K562 (cell line): ENCODE measurements at regions not wholly inside any gene's neighbourhood (a gene's known extent, or its start where the extent isn't known, plus 50 kb on each side); places are given as distances from the start of the nearest gene placed in this dataset.
A peak's percentile ranks its signal among the peaks of the same experiment; 100 is the strongest.
"Not testable (repeated sequence)": the region's sequence is repeated elsewhere in the genome, so short reads cannot be mapped to it uniquely, and the experiment has no call there.

Experiments
- ATAC-seq: fragments of 200-7000 bp; cut with Tn5 transposase; 3 replicates; pipeline ENCODE4 v1.9.1; 2020; ENCODE audit warnings: moderate library complexity
- BruUV-seq: library from RNA; stranded (reverse); fragments of 400-500 nt; replicated peaks from 2 replicates; lab custom pipeline; 2021; lab: Mats Ljungman, UMichigan
- CTCF ChIA-PET: fragments of 300-600 bp; formaldehyde crosslinking; extraction: SDS; loops from one replicate; lab custom pipeline; 2021; ENCODE audit warnings: low intra/inter-chr PET ratio; lab: Yijun Ruan, JAX
- POLR2A ChIA-PET: fragments of 300-600, 350-650 bp; sonication (Branson Sonifier 250); formaldehyde crosslinking; extraction: SDS; loops from one replicate; lab custom pipeline; 2021; ENCODE audit warnings: antibody characterized with exemption, inconsistent platforms; lab: Yijun Ruan, JAX
- DNase-seq, 4 experiments: peaks; one replicate each; pipeline versions ENCODE4 v3.0.0 to v3.0.0-alpha.2; 2011 to 2018; ENCODE audit warnings: low spot score in 3 of 4, mixed read lengths in 3 of 4; ENCODE audit errors: extremely low read depth in 1 of 4
- FAIRE-seq: peaks from 2 replicates; lab custom pipeline; 2011; peaks lifted over from hg19 to GRCh38; lab: Jason Lieb, UNC
- H2AFZ ChIP-seq: 2 replicates; pipeline ENCODE4 v1.6.0; 2011; ENCODE audit warnings: low read depth, low read length, control low read depth, inconsistent platforms
- H3K27ac ChIP-seq: fragments of 200-600 bp; 3 replicates; pipeline ENCODE4 v1.8.0; 2011; ENCODE audit warnings: low read depth, mild to moderate bottlenecking, control low read depth, inconsistent platforms, low read length, moderate library complexity, mixed read lengths; ENCODE audit errors: extremely low read depth
- H3K27me3 ChIP-seq, 2 experiments: fragments of 300-600 bp in 1 of 2; 2 replicates in 1 of 2; 3 replicates in 1 of 2; pipeline versions ENCODE4 v1.6.0 to v1.8.0; 2011; ENCODE audit warnings: inconsistent platforms in 2 of 2, low read length in 2 of 2, mild to moderate bottlenecking in 1 of 2, mixed read lengths in 1 of 2, moderate library complexity in 1 of 2; ENCODE audit not compliant: control insufficient read depth in 2 of 2, insufficient read depth in 2 of 2
- H3K36me3 ChIP-seq: fragments of 300-600 bp; 3 replicates; pipeline ENCODE4 v1.8.0; 2011; ENCODE audit warnings: mild to moderate bottlenecking, low read length, inconsistent platforms; ENCODE audit not compliant: control insufficient read depth, insufficient read depth
- H3K4me1 ChIP-seq, 2 experiments: fragments of 200-600 bp in 1 of 2; replicated peaks in 1 of 2; 2 replicates in 1 of 2; 3 replicates in 1 of 2; pipeline versions ENCODE4 v1.5.1 to v1.8.0; 2011; ENCODE audit warnings: inconsistent platforms in 2 of 2, low read length in 2 of 2, mild to moderate bottlenecking in 1 of 2, mixed read lengths in 1 of 2, moderate library complexity in 1 of 2; ENCODE audit not compliant: control insufficient read depth in 2 of 2, insufficient read depth in 2 of 2
- H3K4me2 ChIP-seq: 2 replicates; pipeline ENCODE4 v1.6.1; 2011; ENCODE audit warnings: low read length, control low read depth, inconsistent platforms, mixed read lengths; ENCODE audit not compliant: insufficient read depth
- H3K4me3 ChIP-seq: fragments of 200-600 bp; sonication (generic), shearing (Covaris generic); 2 replicates; pipeline ENCODE4 v1.5.1; 2016; ENCODE audit warnings: control low read depth, inconsistent platforms
- H3K79me2 ChIP-seq: fragments of 200-600 bp; 3 replicates; pipeline ENCODE4 v1.8.0; 2011; ENCODE audit warnings: low read length, inconsistent platforms; ENCODE audit not compliant: control insufficient read depth, insufficient read depth
- H3K9ac ChIP-seq, 2 experiments: 2 replicates each; pipeline versions ENCODE4 v1.6.0 to v1.6.1; 2011; ENCODE audit warnings: low read depth in 2 of 2, low read length in 2 of 2, control low read depth in 1 of 2, inconsistent platforms in 1 of 2, mild to moderate bottlenecking in 1 of 2, mixed read lengths in 1 of 2; ENCODE audit not compliant: insufficient read depth in 1 of 2
- H3K9me1 ChIP-seq: one replicate; pipeline ENCODE4 v1.6.0; 2011; ENCODE audit warnings: inconsistent platforms, mild to moderate bottlenecking, low read length, moderate library complexity; ENCODE audit not compliant: control insufficient read depth, insufficient read depth
- H3K9me3 ChIP-seq: replicated peaks from 2 replicates; pipeline ENCODE4 v1.5.1; 2011; ENCODE audit warnings: low read depth, low read length, inconsistent platforms; ENCODE audit not compliant: control insufficient read depth, insufficient read depth
- H4K20me1 ChIP-seq: replicated peaks from 2 replicates; pipeline ENCODE4 v1.6.1; 2011; ENCODE audit warnings: low read length, inconsistent platforms, mixed read lengths; ENCODE audit not compliant: control insufficient read depth, insufficient read depth
- MEIS2 ChIP-seq: fragments of 450-650 bp; IDR thresholded peaks from 2 replicates; pipeline ENCODE4 v1.6.1; 2014; ENCODE audit warnings: mild to moderate bottlenecking; ENCODE audit not compliant: partially characterized antibody
- WGBS: fragments of 100-300 bp; shearing (Covaris generic); methylation state at CpG from one replicate; pipeline ENCODE4 v1.1.6; 2016; ENCODE audit warnings: low coverage, mixed read lengths; ENCODE audit not compliant: insufficient coverage; ENCODE audit errors: missing lambda C conversion rate; 5-methylcytosine and 5-hydroxymethylcytosine counted together
- in situ Hi-C: fragments of 300-500 bp; cut with MboI; formaldehyde crosslinking; loops from 4 replicates; pipeline ENCODE4 v1.15.0; 2018; ENCODE audit warnings: inconsistent platforms, mixed read lengths
- intact Hi-C: fragments of 100-400 bp; cut with micrococcal nuclease; formaldehyde crosslinking; loops from 2 replicates; pipeline ENCODE4 v1.14.2; 2022

DNA sequence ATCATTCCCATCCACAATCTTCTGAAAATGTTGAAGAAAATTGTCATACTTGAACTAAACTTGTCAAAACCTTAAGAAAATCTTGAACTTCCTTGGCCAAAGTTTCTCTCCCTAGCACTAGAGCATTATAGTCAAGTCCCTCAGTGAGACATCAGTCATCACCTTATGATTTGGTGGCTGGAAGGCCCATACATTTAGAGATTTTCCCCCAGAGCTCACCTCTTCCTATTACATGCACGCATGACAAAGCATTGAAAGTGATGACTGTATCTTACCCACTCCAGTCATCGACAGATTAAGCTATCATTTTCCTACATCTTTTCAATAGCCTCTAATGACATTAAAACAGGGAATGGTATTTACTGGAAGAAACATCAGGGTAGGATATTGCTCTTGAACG, 948.8 kb downstream of the TMEM121 start:
- BruUV-seq, FAIRE-seq, H3K9ac ChIP-seq, H3K9me3 ChIP-seq, H3K4me3 ChIP-seq, H3K9me1 ChIP-seq, H3K4me2 ChIP-seq, in situ Hi-C loops, H3K79me2 ChIP-seq, intact Hi-C loops, POLR2A ChIA-PET, CTCF ChIA-PET, H4K20me1 ChIP-seq, H3K27me3 ChIP-seq, H3K36me3 ChIP-seq, H2AFZ ChIP-seq, ATAC-seq, H3K4me1 ChIP-seq, H3K27ac ChIP-seq: not testable (repeated sequence)
- peak; percentile 9 for TF ChIP-seq MEIS2
- peak in 1 of 4 experiments; percentile 1 for DNase-seq
- WGBS = 38% methylated on average over 3 of the region's 3 CpGs

DNA sequence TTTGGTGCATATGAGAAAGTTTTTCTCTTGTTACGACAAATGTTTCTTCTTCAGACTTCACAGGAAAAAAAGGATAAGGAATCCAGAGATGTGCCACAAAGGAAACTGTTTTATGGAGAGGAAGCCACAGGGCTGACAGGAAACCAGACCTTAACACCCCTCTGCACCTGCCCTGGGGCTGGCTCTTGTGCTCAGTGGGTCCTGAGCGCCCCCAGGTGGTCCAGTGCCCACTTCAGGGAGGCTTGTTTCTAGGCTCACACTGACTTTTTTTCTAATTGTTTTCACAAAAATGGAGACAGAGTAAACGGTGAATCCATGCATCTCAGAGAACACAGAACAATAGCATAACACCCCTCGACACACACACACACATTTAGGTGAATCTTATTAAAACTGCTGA, 951.2 kb downstream of the TMEM121 start:
- H3K4me1 ChIP-seq, H3K27me3 ChIP-seq, H3K4me2 ChIP-seq, H3K9me3 ChIP-seq, H3K4me3 ChIP-seq, ATAC-seq, in situ Hi-C loops, H3K9ac ChIP-seq, H3K79me2 ChIP-seq, DNase-seq, CTCF ChIA-PET, POLR2A ChIA-PET, H3K9me1 ChIP-seq, H4K20me1 ChIP-seq, FAIRE-seq, intact Hi-C loops, H3K27ac ChIP-seq, H2AFZ ChIP-seq, H3K36me3 ChIP-seq: not testable (repeated sequence)
- TSS peak; percentile 16 for BruUV-seq
- no CpG with 5 or more reads among the region's 4 CpGs for WGBS

GRCh38 chr14:106480287-106480686, 953.9 kb downstream of the TMEM121 start:
- no CpG with 5 or more reads among the region's 34 CpGs for WGBS
- ATAC-seq = peak; percentile 92
- H3K9ac ChIP-seq, H4K20me1 ChIP-seq, BruUV-seq, H3K36me3 ChIP-seq, DNase-seq, H3K4me3 ChIP-seq, H3K9me1 ChIP-seq, H3K4me1 ChIP-seq, CTCF ChIA-PET, H3K27ac ChIP-seq, H3K4me2 ChIP-seq, FAIRE-seq, H3K79me2 ChIP-seq, in situ Hi-C loops, H2AFZ ChIP-seq, H3K9me3 ChIP-seq, H3K27me3 ChIP-seq, intact Hi-C loops: not testable (repeated sequence)
- POLR2A ChIA-PET = interaction anchor here (0.6 kb wide), 1 partner anchor 63 kb away, joined by 3 read pairs; no protein-coding TSS in a partner anchor

DNA sequence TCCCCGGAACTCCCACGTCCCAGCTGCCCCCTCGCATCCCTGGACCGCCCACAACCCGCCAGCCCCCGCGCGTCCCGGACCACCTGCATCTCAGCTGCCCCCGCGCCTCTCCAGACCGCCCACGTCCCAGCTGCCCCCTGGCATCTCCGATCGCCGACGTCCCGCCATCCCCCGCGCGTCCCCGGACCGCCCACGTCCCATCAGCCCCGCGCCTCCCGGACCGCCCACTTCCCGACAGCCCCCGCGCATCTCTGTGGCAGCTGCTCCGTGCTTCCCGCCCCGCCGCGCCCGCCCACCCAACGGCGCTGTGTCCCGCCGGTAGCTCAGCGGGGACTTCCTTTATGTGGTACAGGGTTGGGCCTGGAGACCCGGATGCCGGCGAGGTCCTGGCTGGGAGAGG, 955.8 kb downstream of the TMEM121 start:
- H3K4me3 ChIP-seq, H3K4me2 ChIP-seq, H3K4me1 ChIP-seq, DNase-seq, CTCF ChIA-PET, H3K9ac ChIP-seq, intact Hi-C loops, H3K9me3 ChIP-seq, H3K36me3 ChIP-seq, H3K9me1 ChIP-seq, H4K20me1 ChIP-seq, FAIRE-seq, BruUV-seq, H2AFZ ChIP-seq, H3K27ac ChIP-seq, in situ Hi-C loops, H3K27me3 ChIP-seq: not testable (repeated sequence)
- ATAC-seq = peak; percentile 61
- no CpG with 5 or more reads among the region's 45 CpGs for WGBS
- H3K79me2 ChIP-seq = peaks cover 13% of the 10 kb centered on the region
- POLR2A ChIA-PET = interaction anchor here (0.6 kb wide), 1 partner anchor 124 kb away, joined by 3 read pairs; no protein-coding TSS in a partner anchor
